HUES48 (cell line): ENCODE measurements at regions not wholly inside any gene's neighbourhood (a gene's known extent, or its start where the extent isn't known, plus 50 kb on each side); places are given as distances from the start of the nearest gene placed in this dataset.

Experiments
- H3K27ac ChIP-seq: one replicate; pipeline ENCODE4 v1.7.0; 2013; ENCODE audit warnings: low read depth, low read length, inconsistent platforms
- H3K27me3 ChIP-seq: 2 replicates; pipeline ENCODE4 v1.6.1; 2013; ENCODE audit warnings: mild to moderate bottlenecking, low read length; ENCODE audit not compliant: control insufficient read depth, insufficient read depth
- H3K36me3 ChIP-seq: 2 replicates; pipeline ENCODE4 v1.6.1; 2013; ENCODE audit warnings: low read length; ENCODE audit not compliant: control insufficient read depth, insufficient read depth
- H3K4me1 ChIP-seq: 2 replicates; pipeline ENCODE4 v1.6.1; 2013; ENCODE audit warnings: mild to moderate bottlenecking, low read length; ENCODE audit not compliant: control insufficient read depth, insufficient read depth
- H3K4me3 ChIP-seq: 2 replicates; pipeline ENCODE4 v1.5.1; 2013; ENCODE audit warnings: mild to moderate bottlenecking, low read depth, low read length
- H3K9ac ChIP-seq: 2 replicates; pipeline ENCODE4 v1.6.1; 2013; ENCODE audit warnings: mild to moderate bottlenecking, low read depth, low read length, moderate library complexity
- H3K9me3 ChIP-seq: 2 replicates; pipeline ENCODE4 v1.6.1; 2013; ENCODE audit warnings: low read length; ENCODE audit not compliant: control insufficient read depth, insufficient read depth

DNA sequence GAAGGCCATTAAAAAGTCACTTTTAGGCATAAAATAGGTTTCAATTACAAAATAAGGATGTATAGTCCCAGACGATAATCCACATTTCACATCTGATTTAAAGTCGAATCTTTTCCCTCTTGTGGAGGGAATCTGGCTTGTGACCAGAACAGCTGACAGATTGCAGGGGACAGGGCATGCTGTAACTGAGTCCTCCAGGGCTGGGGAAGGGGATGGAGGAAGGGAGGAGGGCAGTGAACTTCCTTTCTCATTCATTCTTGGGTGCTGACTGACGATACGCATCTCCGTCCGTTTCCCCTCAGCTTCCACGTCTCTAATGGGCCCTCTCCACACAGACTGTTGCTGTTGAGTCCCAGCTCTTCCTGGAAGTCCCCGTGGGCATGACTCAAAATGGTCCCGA is 108.1 kb upstream of the CSF3R start:
- 0 out of 2 replicates have a peak, but pooled peaks cover 1% of the 10 kb centered on the region for H3K27me3 ChIP-seq
- peak overlapping the region; percentile 31; the same call in 1 of the 2 replicates for H3K4me3 ChIP-seq

DNA sequence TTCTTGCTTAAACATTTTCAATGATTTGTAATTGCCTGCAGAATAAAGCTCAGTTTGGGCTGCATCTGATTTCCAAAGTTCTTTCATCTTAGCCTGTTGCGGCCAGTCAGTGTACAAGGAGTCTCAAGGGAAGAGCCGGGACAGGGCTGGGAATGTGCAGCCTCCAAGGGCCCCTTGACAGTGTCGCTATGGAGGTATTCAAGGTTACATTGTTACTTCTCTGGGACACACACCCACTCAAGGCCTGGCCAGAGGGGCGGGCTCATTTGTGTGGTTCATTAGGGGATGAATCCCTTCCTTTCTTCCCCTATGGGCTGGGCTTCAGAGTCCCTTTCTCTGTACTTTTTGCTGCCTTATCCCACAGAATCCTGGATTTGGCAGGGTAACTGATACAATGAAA is 107.6 kb upstream of the CSF3R start:
- H3K9ac ChIP-seq: no peak overlapping the region
- H3K27me3 ChIP-seq: 0 out of 2 replicates have a peak, but pooled peaks cover 3% of the 10 kb centered on the region
- H3K9me3 ChIP-seq: no peaks in the 10 kb centered on the region
- no peaks in the 10 kb centered on the region for H3K36me3 ChIP-seq
- H3K4me3 ChIP-seq: no peak overlapping the region
- H3K4me1 ChIP-seq: peaks cover 37% of the 10 kb centered on the region
- no peak overlapping the region for H3K27ac ChIP-seq

More for the DNA sequence above, 108.1 kb upstream of the CSF3R start:
- no peak overlapping the region for H3K27ac ChIP-seq
- H3K4me1 ChIP-seq: peaks cover 32% of the 10 kb centered on the region
- no peaks in the 10 kb centered on the region for H3K9me3 ChIP-seq
- no peak overlapping the region for H3K9ac ChIP-seq
- H3K36me3 ChIP-seq: no peaks in the 10 kb centered on the region

DNA sequence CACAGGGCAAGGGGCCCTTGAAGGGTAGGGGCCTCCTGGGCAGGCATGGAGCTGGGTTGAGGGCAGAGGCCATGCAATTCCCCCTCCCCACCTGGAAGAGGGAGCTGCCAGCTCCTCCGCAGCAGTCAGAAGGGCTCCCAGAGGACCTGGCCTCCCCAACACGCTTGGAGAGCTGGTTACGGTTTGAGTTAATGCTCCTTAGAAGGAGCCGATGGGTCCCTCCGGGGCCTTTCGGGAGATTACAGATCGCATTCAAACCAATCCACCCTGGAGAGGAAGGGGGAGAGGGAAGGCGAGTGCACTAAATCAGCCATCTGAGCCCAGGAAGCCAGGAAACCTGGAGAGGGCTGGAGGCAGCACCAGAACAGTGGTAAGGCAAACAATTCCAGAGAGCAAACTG is 106.3 kb upstream of the CSF3R start:
- Histone ChIP-seq H3K4me1 (peaks cover 39% of the 10 kb centered on the region), H3K4me3 (no peak overlapping the region), H3K36me3 (no peaks in the 10 kb centered on the region), H3K9me3 (no peaks in the 10 kb centered on the region), H3K27ac (no peak overlapping the region), H3K9ac (no peak overlapping the region), H3K27me3 (0 out of 2 replicates have a peak, but pooled peaks cover 3% of the 10 kb centered on the region)

DNA sequence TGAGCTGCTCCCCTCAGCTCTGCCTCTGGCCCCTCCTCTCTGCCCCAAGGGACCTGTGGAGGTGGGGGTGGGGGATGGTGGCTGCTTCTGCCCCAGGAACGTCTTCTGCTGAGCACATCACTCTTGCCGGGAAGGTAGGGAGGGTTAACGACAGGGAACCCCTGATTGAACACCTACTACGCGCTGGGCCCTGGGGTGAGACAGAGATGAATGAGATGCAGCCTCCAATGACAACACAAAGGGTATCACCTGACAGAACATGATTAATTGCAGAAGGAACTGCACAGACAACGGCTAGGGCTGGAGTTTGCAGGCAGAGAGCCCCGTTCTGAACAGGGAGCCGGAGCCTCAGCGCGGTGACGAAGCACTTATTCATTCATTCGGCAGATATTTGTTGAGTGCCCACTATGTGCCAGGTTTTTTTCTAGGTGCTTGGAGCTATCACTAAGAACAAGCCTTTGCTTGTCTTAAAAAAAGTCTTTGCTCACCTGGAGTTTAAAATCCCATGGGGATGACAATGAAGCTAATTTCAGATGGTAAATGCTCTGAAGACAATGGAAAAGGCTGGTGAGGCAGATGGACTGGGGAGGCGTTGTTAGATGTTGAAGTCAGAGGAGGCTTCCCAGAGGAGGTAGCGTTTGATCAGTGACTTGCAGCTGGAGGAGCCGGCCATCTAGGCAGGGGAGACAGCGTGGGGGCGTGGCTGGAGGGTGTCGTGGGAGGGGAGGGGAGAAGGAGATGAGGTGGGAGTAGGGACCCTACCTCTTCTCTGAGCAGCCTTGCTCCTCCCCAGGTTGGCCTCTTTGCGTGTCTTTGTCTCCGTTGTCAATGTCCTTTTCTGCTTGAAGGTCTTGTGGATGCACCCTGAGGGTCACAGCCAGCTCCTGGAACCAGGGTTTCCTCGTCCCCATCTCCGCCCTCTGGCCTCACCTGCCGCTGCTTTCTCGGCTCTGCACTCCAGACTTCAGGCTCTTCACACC is 103.1 kb upstream of the CSF3R start:
- Histone ChIP-seq H3K36me3 (no peaks in the 10 kb centered on the region), H3K27me3 (0 out of 2 replicates have a peak, but pooled peaks cover 3% of the 10 kb centered on the region), H3K9ac (no peak overlapping the region), H3K27ac (no peak overlapping the region), H3K9me3 (no peaks in the 10 kb centered on the region), H3K4me1 (peaks cover 43% of the 10 kb centered on the region), H3K4me3 (no peak overlapping the region)

DNA sequence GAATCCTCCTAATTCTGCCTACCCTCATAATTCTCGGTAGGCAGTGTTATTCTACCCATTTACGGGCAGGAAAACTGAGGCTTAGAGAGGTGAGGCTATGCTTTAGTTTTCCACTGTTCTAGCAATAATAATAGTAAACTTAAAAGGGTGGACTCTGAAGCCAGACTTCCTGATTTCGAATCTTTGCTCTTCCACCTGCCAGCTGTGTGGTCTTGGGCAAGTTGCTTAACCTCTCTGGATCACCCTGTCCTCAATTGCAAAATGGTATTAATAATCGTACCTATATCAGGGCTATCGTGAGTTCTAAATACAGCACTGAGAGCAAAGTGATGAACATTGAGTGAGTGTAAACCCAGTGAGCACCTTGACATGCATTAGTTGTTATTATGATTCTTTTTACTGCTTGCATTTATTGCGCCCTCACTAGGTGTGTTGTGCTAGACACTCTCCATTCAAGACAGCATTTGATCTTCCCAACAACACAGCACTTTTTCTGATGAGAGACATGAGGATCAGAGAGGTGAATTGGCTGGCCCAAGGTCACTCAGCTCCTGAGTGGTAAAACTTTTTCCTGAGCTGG is 102.3 kb upstream of the CSF3R start:
- Histone ChIP-seq H3K4me1 (peaks cover 43% of the 10 kb centered on the region), H3K36me3 (no peaks in the 10 kb centered on the region), H3K4me3 (no peak overlapping the region), H3K9me3 (no peaks in the 10 kb centered on the region), H3K27ac (no peak overlapping the region), H3K27me3 (0 out of 2 replicates have a peak, but pooled peaks cover 3% of the 10 kb centered on the region), H3K9ac (no peak overlapping the region)

DNA sequence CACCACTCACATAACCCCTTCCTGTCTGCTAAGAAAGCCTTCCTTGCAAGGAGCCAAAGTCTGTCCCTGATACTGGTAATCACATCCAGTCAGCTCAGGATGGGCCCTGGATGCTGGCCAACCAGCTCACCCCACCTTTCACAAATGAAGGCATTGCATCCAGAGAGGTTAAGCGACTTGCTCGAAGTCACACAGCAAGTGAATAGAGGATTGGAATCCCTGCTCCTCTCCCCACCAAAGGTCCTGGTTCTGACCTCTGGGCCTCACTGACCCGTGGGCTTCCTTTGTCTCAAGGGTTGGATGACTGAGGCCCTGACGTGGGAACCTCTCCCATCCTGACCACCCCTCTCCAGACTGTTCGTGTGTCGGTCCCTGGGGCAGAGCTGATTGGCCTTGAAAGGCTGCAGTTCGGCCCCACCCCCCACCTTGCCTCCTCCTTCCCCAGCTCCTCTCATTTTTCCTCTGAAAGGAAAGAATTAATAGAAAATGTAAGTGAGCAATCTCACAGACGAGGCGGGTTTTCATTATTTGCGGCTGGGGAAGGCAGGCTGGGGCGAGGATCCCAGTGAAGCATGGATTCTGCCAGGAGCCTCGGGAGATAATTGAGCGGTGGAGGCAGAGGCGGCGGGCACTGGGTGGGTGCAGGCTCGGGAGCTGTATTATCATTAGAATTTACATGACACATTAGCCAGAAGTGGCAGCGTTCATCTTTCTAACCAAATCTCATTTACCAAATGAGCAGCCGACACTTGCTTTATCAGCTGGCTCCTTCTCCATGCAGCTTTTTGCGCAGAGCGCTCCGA is 101.5 kb upstream of the CSF3R start:
- no peaks in the 10 kb centered on the region for H3K36me3 ChIP-seq
- H3K9me3 ChIP-seq: no peaks in the 10 kb centered on the region
- 0 out of 2 replicates have a peak, but pooled peaks cover 3% of the 10 kb centered on the region for H3K27me3 ChIP-seq
- no peak overlapping the region for H3K4me3 ChIP-seq
- H3K9ac ChIP-seq: no peak overlapping the region
- peaks cover 41% of the 10 kb centered on the region for H3K4me1 ChIP-seq
- no peak overlapping the region for H3K27ac ChIP-seq

DNA sequence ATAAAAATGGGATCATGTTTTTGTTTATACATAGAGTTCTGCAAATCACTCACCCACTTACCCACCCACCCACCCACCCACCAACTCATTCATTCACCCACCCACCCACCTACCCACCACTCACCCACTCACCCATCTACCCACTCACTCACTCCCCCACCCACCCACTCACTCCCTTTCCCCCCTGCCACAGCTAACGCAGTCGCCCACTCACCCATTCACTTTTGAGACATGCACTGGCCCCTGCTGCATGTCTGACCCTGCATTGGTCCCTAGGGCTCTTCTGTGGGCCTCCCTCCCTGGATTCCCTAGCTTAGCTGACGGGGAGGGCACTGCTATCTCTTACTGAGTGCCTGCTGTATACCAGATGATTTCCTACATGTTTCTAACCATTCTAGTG is 100.4 kb upstream of the CSF3R start:
- Histone ChIP-seq H3K4me3 (no peak overlapping the region), H3K9ac (no peak overlapping the region), H3K27ac (no peak overlapping the region), H3K27me3 (0 out of 2 replicates have a peak, but pooled peaks cover 3% of the 10 kb centered on the region), H3K9me3 (no peaks in the 10 kb centered on the region), H3K4me1 (peaks cover 36% of the 10 kb centered on the region), H3K36me3 (no peaks in the 10 kb centered on the region)

DNA sequence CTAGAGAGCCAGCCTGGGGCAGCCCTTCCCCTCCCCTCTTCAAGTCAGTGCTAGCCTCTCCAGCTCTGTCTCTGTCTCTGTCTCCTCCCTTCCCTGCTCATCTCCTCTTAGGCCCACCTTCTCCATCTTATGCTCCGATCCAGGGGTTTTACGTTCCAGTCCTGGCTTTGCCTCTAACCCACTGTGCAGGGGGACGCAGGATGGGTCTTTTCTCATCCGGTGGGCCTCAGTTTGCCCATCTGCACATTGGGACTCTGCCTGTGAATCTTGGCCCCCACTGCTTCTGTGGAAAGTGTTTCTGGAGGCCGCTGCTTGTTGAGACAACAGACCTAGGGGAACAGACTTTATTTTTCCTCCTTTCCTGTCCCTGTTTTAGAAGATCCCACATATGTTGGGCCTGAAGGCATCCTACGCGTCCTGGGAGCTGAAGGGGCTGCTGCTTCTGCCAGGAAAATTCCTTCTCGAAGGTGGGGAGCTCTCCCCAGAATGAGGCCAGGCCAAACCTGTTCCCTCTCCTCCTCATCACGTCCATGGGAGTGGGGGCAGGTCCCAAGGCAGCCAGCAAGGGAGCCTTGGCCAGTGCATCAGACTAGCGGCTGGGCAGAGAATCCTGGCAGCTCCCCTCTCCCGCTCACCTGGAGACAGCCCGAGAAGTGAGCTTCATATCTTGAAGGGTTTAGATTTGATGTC is 99.5 kb upstream of the CSF3R start:
- Histone ChIP-seq H3K9me3 (no peaks in the 10 kb centered on the region), H3K4me3 (no peak overlapping the region), H3K27me3 (0 out of 2 replicates have a peak, but pooled peaks cover 3% of the 10 kb centered on the region), H3K36me3 (no peaks in the 10 kb centered on the region), H3K9ac (no peak overlapping the region), H3K4me1 (peaks cover 36% of the 10 kb centered on the region), H3K27ac (no peak overlapping the region)

DNA sequence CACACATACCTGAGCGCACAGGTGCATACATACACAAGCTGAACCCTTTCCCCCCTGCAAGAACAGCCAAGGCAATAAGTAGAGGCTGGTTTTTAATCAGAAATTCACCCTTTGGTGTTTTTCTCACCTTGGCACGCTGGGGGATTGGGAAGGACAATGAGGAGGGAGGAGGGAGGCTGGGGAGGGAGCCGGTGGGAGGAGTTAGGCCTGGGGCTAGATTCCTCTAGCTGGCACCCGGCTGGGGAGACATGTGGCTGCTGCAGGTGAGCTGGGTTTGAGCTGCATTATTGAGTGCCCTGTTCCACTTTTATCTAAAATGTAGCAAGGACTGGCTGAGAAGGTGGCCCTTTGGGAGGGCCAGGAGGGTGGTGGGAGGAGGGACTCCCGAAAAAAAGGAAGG is 97.8 kb upstream of the CSF3R start:
- Histone ChIP-seq H3K4me1 (peaks cover 27% of the 10 kb centered on the region), H3K4me3 (no peak overlapping the region), H3K9ac (no peak overlapping the region), H3K9me3 (no peaks in the 10 kb centered on the region), H3K36me3 (no peaks in the 10 kb centered on the region), H3K27ac (no peak overlapping the region), H3K27me3 (no peaks in the 10 kb centered on the region)

DNA sequence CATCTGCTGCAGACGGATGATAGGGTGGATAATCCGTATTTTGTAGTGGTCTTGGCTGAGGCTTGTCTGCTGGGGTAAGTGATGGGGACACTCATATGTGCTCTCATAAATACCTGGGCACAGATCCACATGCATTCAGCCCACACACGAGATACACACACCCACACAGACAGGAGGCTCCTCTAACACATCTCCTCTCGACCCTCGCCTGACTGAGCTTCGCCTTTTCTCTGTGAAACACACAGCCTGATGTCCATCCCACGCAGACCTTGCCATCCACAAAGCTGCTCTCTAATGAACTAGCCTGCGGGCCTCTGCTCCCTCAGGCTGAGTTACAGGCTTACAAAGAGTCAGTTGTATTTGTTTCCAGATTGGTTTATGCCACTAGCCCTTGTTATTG is 96.3 kb upstream of the CSF3R start:
- no peaks in the 10 kb centered on the region for H3K9me3 ChIP-seq
- H3K27me3 ChIP-seq: no peaks in the 10 kb centered on the region
- H3K4me1 ChIP-seq: peaks cover 23% of the 10 kb centered on the region
- no peaks in the 10 kb centered on the region for H3K36me3 ChIP-seq
- no peak overlapping the region for H3K9ac ChIP-seq
- no peak overlapping the region for H3K4me3 ChIP-seq
- H3K27ac ChIP-seq: no peak overlapping the region
